Ramos (cell line): ENCODE measurements at regions not wholly inside any gene's neighbourhood (a gene's known extent, or its start where the extent isn't known, plus 50 kb on each side); places are given as distances from the start of the nearest gene placed in this dataset.

Experiments used
- in situ Hi-C: fragments of 300-500 bp; cut with MboI; formaldehyde crosslinking; loops from one replicate; pipeline ENCODE4 v1.14.3; 2022; ENCODE audit warnings: low sequenced_read_pairs; ENCODE audit not compliant: unreplicated experiment

GRCh38 chr6:105824732-105825131 lies 261.4 kb upstream of the PRDM1 start:
- in situ Hi-C loops: no loop called here

GRCh38 chr6:105821777-105822176 lies 264.4 kb upstream of the PRDM1 start:
- in situ Hi-C loops: no loop called here

GRCh38 chr6:105821027-105821426 lies 265.1 kb upstream of the PRDM1 start:
- in situ Hi-C loops: no loop called here

- in situ Hi-C loops: no loop called here
Observed at GRCh38 chr6:105819745-105820144, 266.4 kb upstream of the PRDM1 start.

GRCh38 chr6:105818505-105818904 lies 267.6 kb upstream of the PRDM1 start:
- in situ Hi-C loops: no loop called here

GRCh38 chr6:105817961-105818360 lies 268.2 kb upstream of the PRDM1 start:
- in situ Hi-C loops: no loop called here

- in situ Hi-C loops: no loop called here
Observed at GRCh38 chr6:105817370-105817769, 268.8 kb upstream of the PRDM1 start.

- in situ Hi-C loops: no loop called here
Observed at GRCh38 chr6:105816847-105817246, 269.3 kb upstream of the PRDM1 start.

GRCh38 chr6:105815661-105816555 lies 270.2 kb upstream of the PRDM1 start:
- in situ Hi-C loops: no loop called here

- in situ Hi-C loops: no loop called here
Observed at GRCh38 chr6:105814745-105815536, 271.2 kb upstream of the PRDM1 start.

GRCh38 chr6:105810922-105811482 lies 275.1 kb upstream of the PRDM1 start:
- in situ Hi-C loops: no loop called here

- in situ Hi-C loops: no loop called here
Observed at GRCh38 chr6:105810105-105810921, 275.8 kb upstream of the PRDM1 start.

- in situ Hi-C loops: no loop called here
Observed at GRCh38 chr6:105808571-105808970, 277.6 kb upstream of the PRDM1 start.

- in situ Hi-C loops: no loop called here
Observed at GRCh38 chr6:105807905-105808304, 278.2 kb upstream of the PRDM1 start.

GRCh38 chr6:105806486-105806920 lies 279.6 kb upstream of the PRDM1 start:
- in situ Hi-C loops: no loop called here

- in situ Hi-C loops: no loop called here
Observed at GRCh38 chr6:105805501-105806023, 280.6 kb upstream of the PRDM1 start.

- in situ Hi-C loops: no loop called here
Observed at GRCh38 chr6:105804424-105804823, 281.7 kb upstream of the PRDM1 start.

GRCh38 chr6:105804000-105804399 lies 282.1 kb upstream of the PRDM1 start:
- in situ Hi-C loops: no loop called here

GRCh38 chr6:105803442-105803841 lies 282.7 kb upstream of the PRDM1 start:
- in situ Hi-C loops: no loop called here

GRCh38 chr6:105802703-105803102 lies 283.4 kb upstream of the PRDM1 start:
- in situ Hi-C loops: no loop called here
